ENCODE measurements at regions not wholly inside any gene's neighbourhood (a gene's known extent, or its start where the extent isn't known, plus 50 kb on each side); places are given as distances from the start of the nearest gene placed in this dataset.
"Not testable (repeated sequence)": the region's sequence is repeated elsewhere in the genome, so short reads cannot be mapped to it uniquely, and the experiment has no call there.

DNA sequence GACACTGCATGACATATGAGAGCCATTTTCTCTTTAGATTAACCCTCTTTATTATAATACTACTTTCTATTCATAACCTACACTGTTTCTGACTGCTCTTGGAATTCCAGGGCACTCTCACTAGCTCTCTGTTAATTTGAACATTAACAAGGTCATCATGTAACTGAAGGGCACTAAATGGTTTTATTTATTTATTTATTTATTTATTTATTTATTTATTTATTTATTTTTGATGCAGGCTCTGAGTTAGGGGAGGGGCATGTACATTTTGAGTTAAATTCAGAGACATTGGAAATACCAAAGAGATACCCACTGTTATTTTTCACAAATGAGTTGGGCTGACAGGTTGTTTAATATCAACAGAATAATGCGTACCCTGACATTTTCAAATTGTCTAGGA, 1038.7 kb upstream of the NRXN1 start:
- DNase-seq: no peak

DNA sequence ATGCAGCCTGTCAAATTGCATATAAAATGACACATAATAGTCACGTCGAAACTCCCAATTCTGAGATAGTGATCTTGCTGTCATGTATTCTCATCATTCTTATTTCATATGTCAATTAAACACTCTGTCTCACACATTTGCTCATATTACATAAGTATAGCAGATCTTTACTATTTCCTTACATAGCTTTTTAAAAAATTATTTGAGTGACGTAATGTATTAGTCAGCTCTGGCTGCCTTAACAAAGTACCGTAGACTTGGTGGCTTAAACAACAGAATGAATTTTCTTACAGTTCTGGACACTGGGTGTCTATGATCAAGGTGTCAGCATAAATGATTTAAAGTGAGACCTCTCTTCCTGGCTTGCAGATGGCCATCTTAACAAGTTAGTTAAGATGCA, 1032.3 kb upstream of the NRXN1 start:
- DNase-seq: no peak

DNA sequence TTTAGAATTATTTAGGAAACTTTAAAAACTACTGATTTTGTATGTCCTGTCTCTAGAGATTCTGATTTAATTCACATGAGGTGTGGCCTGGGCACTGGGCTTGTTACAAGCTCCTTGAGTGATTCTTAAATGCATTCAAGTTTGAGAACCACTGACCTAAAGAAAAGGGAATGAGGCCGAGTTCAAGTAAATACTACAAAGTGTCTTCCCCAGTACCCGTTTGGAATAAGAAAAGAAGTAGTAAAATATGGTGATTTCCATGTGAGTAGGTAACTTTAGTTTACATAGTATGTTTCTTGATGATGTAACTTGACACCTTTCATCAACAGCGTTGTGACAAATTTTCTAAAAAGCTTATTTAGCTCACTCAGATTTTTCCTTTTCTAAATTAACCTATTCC, 1022.9 kb upstream of the NRXN1 start:
- no peak for DNase-seq

DNA sequence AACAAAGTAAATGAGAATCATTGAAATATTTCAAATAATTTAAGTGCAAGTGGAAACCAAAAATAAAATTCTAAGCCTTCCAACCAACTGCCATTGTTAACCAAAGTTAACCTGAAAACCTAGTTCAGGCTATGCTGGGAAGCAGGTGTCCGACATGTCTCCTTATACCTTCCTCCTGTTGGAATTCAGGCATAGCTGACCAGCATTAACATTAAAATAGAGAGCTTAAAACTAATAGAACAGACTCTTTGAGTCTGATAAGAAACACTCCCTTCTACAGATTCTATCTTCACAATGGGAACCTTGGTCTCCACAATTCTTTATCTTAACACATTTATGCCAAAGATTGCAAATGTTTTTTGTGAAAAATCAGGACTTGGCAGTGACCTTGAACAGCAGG, 1004.9 kb upstream of the NRXN1 start:
- DNase-seq: no peak

DNA sequence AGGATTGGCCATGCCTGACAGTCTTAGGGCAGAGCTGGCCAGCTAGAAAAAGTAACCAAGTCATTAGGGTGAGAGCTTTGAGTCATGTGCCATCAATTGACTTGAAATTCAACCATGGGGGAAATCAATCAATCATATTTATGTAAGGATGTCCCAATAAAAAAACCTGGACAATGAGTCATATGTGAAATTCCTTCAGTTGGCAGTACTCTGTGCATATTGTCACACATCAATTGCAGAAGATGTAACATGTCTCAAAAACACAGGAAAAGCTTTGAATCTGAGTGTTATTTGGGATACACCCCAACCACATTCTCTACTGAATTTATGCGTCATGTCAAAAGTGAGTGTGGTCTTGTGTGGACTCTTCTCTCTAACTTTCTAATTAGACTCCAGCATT, 1004.1 kb upstream of the NRXN1 start:
- DNase-seq: no peak

DNA sequence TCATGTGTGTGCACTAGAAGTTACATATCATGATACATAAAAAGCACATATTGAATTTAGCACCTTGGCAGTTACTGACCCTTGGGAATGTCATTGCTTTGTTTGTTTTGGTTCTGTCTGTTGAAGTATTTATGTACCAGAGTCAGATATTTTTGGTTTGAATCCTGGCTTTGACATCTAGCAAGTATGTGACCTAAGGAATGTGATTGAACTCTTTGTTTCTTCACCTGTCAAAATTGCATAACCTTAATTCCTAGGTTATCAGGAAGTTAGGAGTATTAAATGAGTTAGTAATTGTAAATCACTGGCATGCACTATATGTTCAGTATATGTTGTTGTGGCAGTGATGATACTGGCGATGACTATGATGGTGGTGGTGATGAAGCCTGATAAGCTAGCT, 1003.5 kb upstream of the NRXN1 start:
- DNase-seq: no peak

DNA sequence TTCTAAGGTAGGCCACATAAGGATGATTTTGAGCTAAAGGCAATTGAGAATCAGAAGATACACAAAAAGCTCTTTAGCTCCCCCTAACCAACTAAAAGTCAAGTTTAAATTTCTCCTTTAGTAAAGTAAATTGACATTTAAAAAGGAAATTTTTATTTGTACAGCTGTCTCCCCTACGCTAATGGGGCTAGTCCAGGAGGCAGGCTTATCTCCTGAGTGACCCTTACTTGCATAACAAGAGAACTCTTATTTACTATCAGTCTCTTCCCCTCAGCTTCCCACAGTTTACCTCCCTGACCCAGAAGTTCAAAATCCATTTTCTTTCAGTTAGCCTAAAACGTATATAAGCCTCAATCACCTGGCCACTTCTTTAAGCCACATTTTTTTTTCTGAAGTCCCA, 1002.8 kb upstream of the NRXN1 start:
- DNase-seq: no peak

DNA sequence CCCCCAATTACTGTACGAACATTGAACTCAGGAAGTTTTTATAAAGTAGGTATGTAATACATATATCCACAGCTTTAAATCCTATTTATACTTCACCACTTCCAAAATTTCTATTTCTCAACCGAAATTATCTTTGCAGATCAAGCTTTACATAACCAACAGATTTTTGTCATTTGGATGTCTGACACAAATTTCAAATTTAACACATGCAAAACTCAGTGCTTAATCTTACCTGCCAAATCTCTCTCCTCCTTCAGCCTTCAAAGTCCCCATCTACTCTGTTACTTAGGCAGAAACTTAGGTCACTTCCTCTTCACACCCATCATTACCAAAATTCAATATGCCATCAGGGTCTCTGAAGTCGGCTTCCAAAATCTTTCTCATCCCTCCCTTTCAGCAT, 990.1 kb upstream of the NRXN1 start:
- DNase-seq: no peak

DNA sequence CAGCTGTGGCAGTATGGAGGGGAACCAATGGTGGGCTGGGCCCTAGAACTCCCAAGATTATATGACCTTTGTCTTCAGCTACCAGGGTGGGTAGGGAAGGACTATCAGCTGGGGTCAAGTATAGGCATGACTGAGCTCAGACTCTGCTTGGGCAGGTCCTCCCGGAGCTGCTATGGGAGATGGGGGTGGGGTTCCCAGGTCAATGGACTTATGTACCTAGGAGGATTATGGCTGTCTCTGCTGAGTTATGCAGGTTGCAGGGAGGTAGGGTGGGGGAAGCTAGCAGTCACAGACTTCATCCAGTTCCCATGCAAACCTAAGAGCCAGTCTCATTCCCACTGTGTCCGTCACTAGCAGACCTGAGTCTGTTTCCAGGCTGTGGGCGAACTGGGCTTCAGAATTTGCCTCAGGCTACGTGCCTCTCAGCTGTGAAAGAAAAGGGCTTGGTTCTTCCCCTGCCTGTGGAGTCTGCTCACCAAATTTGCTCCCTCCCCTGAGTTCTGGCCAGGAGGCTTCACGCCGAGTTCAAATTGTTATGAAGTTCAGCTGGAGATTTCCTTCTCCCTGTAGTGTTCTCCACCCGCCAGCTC, 985.8 kb upstream of the NRXN1 start:
- DNase-seq: no peak

DNA sequence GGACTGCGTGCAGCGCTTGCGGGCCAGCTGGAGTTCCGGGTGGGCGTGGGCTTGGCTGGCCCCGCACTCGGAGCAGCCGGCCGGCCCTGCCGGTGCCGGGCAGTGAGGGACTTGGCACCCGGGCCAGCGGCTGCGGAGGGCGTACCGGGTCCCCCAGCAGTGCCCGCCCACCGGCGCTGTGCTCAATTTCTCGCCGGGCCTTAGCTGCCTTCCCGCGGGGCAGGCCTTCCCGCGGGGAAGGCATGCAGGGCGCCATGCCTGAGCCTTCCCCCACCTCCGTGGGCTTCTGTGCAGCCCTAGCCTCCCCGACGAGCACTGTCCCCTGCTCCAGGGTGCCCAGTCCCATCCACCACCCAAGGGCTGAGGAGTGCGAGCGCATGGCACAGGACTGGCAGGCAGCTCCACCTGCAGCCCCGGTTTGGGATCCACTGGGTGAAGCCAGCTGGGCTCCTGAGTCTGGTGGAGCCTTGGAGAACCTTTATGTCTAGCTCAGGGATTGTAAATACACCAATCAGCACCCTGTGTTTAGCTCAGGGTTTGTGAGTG, 975.0 kb upstream of the NRXN1 start:
- not testable (repeated sequence) for DNase-seq

DNA sequence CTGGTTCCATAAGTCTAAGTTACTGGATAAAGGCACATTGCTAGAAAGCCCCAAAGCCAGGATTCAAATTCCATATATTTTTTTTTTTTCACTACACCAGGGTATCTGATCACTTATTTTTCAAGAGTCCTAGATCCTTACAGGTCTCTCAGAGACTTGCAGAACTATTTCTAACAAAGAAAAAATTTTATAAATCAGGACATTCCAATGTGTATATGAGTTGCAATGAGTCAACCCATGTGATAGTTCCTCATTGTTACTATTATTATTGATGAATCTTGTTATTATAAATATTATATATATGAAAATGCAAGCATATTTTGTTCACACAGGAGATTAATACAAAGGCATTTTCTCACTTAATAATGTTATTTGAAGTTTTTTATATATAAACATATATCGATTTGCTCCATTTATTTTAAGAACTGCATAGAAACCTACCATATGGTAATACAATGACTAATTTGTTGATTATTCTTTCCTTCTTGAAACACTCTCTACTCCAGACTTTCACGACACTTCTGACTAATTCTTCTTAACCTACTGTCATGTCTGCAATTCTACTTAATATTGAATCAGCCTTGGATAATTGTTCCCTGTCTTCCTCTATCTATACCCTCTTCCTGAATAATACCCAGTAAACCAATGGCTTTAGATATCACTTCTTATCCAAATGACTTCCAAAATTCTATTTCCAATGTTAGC, 968.4 kb upstream of the NRXN1 start:
- DNase-seq: no peak

DNA sequence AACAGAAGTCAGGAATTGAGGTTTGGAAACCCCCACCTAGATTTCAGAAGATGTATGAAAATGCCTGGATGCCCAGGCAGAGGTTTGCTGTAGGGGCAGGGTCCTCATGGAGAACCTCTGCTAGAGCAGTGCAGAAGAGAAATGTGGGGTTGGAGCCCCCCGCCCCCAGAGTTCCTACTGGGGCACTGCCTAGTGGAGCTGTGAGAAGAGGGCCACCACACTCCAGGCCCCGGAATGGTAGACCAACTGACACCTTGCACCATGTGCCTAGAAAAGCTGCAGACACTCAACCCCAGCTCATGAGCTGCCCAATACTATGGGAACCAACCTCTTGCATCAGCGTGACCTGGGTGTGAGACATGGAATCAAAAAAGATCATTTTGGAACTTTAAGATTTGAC, 967.0 kb upstream of the NRXN1 start:
- DNase-seq: no peak

DNA sequence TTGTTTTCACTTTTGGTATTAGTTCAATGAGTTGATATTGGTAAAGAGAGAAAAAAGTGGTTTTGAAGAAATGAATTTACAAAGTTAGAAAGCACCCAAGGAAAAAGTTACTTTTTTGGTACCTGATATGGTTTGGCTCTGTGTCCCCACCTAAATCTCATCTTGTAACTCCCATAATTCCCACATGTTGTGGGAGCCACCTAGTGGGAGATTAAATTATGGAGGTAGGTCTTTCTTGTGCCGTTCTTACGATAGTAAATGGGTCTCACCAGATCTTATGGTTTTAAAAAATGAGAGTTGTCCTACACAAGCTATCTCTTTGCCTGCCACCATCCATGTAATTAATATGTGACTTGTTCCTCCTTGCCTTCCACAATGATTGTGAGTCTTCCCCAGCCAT, 965.6 kb upstream of the NRXN1 start:
- no peak for DNase-seq

DNA sequence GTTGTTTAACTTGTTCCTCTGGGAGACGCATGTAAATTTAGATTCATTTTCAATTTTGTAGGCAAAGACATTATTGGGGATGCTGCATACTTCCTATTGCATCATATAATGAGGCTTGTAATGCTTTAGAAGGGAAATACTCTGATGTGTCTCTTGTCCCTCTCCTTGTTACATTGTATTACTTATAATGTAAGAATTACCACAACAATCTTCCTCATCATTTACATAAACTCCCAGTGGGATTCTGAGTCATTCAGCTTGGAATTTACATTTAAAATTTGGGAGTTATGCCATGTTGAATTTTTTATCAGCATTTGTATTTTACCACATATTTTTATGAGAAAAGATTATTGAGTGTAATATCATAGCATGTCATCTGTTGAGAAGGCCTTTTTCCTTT, 963.4 kb upstream of the NRXN1 start:
- DNase-seq: no peak

DNA sequence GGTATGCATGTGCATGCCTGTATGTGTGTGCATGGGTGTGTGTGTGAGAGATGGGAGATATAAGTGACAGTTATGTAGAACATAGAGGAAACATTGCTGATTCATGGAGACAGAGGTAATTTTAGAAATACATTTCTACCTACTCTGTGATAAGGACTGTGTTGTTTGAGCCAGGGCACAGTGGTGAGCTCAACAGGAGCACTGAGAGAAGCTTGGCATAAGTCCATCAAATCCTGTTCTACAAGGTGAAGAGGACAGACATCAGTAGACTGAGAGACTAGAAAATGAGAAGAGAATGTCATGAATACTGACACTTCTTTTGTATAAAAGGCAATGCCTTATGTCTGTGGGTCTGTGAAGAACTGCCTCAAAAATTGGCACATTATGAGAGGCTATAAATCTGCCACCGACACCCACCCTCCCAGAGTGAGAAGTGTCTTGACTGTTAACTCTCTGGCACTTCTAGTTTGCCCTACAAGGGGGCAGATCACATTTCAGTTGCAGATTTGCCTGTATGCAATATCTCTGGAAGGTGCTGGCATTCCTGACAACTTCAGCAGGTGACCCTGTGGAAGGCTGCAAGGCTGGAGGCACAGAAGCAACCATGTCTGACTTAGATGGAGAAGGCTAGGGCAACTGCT, 962.3 kb upstream of the NRXN1 start:
- no peak for DNase-seq

DNA sequence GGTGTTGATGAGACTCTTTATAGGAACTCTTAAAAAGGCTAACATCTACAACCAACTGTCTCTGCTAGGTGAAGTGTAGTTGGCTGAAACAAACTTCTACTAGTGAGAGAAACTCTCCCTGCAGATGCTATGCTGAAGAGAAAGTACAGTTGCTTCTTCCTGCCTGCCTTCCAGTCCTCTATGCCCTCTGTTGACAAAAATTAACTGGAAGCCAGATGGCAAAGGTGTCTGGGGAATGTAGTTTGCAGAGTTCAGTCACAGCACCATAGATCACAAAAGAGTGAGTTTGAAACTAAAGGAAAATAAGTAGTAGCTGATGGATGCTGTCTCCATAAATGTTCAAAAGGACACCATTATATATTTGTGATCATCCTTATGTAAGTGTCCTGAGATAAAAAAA, 958.8 kb upstream of the NRXN1 start:
- DNase-seq: no peak

DNA sequence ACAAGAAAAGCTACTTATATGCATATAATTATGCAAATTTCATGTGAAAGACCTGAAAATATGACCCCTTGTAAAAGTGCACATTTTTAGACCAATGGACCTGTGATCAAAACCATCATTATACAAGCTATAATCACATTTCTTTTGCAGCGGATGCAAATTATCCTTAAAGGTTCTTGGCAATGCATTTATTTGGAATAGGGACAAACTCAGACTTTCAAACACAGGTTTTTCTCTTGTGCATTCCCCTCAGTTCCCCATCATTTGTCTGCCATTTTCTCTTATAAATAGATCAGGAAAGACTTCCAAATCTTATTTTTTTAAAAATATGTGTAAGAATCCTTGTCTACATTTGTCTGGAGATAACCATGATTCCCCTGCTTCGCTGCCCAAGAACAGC, 954.2 kb upstream of the NRXN1 start:
- DNase-seq: no peak

DNA sequence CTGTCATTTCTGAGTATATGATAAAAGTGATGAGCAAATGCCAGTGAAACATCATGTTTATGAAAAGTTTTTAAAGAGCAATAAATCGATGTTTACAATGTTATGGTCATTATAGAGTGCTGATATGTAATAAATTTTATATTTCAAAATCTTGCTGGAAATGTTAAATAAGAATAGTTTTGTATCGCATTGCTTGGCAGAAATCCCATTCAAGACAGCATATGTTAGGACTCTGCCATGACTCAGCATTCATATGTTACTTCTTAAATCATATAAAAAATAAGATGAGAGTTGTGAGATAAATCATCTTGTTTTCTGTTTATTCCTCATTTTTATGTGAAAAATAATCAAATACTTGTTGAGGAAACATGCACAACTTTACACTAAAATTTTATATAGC, 949.9 kb upstream of the NRXN1 start:
- no peak for DNase-seq

DNA sequence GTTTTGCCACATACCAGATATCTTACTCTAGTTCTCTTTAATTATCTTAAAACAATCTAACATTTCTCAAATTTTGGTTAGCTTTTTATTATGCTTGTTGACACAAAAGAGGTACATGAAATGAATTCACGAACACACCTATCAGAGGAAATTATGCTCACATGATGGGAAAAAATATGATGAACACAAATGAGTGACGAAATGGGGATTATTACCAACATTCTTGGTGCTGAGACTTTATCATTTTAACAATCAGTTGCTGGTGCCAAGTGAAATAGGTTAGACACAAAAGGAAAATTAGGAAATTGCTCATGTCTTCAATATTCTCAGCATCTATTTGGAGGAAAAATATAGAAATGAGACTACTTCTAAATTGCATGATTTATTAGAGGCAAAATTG, 944.7 kb upstream of the NRXN1 start:
- DNase-seq: no peak

DNA sequence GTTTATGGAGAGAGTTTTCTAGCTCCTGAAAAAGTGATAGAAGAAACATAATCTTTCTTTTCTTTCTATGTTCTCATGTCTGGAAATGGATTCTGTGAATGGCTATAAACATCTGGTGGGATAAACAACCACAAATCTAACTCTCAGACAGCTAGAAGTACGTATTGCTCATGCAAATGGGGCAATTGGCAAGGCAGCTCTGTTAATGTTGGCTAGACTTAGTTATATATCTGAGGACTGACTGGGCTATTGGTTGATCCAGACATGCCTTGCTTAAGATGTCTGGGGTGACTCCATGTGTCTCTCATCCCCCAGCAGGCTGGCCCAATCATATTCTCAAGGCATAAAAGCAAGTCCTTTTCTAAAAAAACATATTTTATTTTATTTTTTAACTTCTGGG, 939.2 kb upstream of the NRXN1 start:
- no peak for DNase-seq

DNA sequence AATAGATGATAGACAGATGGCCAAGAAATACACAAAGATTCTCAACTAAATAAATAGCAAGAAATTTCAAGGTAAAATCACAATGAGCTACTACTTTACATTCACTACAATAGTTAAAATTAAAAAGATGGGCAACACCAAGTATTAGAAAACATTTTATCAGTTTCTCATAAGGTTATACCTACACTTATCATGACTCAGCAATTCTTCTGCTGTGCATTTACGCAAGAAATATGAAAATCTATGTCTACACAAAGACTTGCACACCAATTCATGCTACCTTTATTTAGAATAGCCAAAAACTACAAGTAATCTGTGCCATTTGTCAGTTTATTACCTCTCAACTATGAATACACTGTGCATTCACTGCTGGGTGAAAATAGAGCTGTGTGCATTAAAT, 937.4 kb upstream of the NRXN1 start:
- DNase-seq: no peak

DNA sequence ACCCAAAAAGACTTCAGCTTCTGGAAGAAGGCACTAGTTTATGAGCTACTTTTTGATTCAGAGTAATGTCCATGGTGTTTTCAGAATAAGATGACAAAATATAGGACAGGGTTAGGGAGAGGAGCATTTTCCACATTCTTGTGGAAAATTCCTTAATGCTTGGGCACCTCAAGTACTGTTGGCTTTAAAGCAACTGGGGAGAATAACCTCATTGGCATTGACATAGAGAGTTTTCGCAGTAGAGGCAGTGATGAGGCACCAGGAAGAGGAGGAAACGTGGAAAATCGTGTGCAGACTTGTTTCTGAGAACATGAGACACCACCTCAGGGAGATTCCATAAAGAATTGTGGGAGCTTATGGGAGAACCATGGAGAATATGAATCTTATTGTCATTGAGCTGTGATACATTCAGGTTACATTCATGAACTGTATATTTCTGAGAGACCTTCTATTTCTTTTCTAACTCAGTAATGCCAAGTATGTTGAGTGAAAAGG, 929.0 kb upstream of the NRXN1 start:
- no peak for DNase-seq

DNA sequence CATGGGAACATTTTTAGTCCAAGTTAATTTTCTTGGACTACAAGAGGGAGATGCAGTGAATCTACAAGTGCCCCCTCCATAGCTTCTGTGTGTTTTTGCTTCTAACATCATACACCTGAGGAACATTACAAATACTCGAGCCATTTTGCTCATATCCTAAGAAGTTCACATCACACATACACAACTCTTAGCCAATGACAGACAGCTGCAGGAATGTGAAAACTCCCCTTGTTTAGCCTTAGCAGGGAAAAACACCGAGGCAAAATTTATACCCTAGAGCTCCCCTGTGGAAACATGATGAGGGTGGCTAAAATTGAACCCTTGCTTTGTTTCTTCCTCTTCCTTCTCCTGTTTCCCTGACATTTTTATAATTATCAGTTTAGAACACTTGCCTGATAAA, 928.3 kb upstream of the NRXN1 start:
- DNase-seq: no peak

DNA sequence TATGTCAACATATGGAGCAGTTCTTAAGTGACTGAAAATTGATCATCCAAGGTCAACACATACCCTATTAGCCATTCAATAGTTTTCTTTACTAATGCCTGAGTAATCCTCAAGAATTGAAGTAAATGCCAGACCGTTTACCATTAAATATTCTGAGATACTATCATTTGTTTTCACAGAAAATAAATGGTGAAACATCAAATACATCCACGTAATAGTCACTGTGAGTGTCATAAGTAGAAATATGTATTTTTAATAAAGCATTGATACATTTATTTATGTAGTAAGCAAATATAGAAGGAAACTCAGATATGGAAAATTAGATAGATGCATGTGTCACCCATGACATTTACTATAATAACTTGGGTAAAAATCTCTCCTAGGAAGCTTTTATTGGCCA, 927.8 kb upstream of the NRXN1 start:
- no peak for DNase-seq

All from activated CD4-positive, alpha-beta T cell treated with anti-CD3 and anti-CD28 coated beads for 48 hours (primary cell).